ENCODE measurements at regions not wholly inside any gene's neighbourhood (a gene's known extent, or its start where the extent isn't known, plus 50 kb on each side); places are given as distances from the start of the nearest gene placed in this dataset.

- no peaks in the 10 kb centered on the region for H3K27me3 ChIP-seq (ENCODE audit: control insufficient read depth, insufficient read depth, low read length)
- H2BK120ac ChIP-seq (ENCODE audit: low read depth, low read length), result no peak overlapping the region
- no peaks in the 10 kb centered on the region for H3K79me1 ChIP-seq (ENCODE audit: low read depth in 1 of 2, low read length in 2 of 2)
- CTCF ChIA-PET, result interaction anchor here (0.8 to 1.5 kb wide), 3 partner anchors 17 to 238 kb away, joined by 3 read pairs; no protein-coding TSS in a partner anchor
- H3K9me3 ChIP-seq (ENCODE audit: control insufficient read depth, insufficient read depth, low read length), result no peaks in the 10 kb centered on the region
- DNase-seq, result peak; percentile 10
- H2BK5ac ChIP-seq (ENCODE audit: low read depth, low read length, poor library complexity, severe bottlenecking), result no peak overlapping the region
- H3K4me2 ChIP-seq (ENCODE audit: low read depth, low read length), result no peak overlapping the region
- H2AK9ac ChIP-seq (replicated peaks; ENCODE audit: low read depth, low read length, poor library complexity), result no peak overlapping the region
- no peak overlapping the region for H3K56ac ChIP-seq (ENCODE audit: extremely low read depth, insufficient read depth, low read length)
- H2BK20ac ChIP-seq (ENCODE audit: low read depth, low read length), result peak overlapping the region; percentile 23; the same call in 1 of the 2 replicates
- intact Hi-C loops (cut with micrococcal nuclease) (loop anchor here (5.0 kb wide), 1 partner anchor 1378 kb away; no protein-coding TSS in a partner anchor), in situ Hi-C loops (cut with MboI; ENCODE audit: low sequenced_read_pairs) (loop anchor here (25.0 kb wide), 1 partner anchor 822 kb away; no protein-coding TSS in a partner anchor), dilution Hi-C loops (cut with HindIII; ENCODE audit: low sequenced_read_pairs, unreplicated experiment) (no loop called here)
- no peak overlapping the region for H2AFZ ChIP-seq (replicated peaks; ENCODE audit: low read length, poor library complexity)
- H3K36me3 ChIP-seq (ENCODE audit: control insufficient read depth, insufficient read depth, low read length), result no peaks in the 10 kb centered on the region
- H4K8ac ChIP-seq (ENCODE audit: low read depth in 2 of 2, low read length in 2 of 2), result peak overlapping the region in 1 of 2 experiments; percentile 4; a peak in 1 of 4 replicates
- no peak overlapping the region for H3K4ac ChIP-seq (ENCODE audit: low read depth, low read length)
- ATAC-seq (ENCODE audit: low read depth), result peak; percentile 52
- no peak overlapping the region for H2BK15ac ChIP-seq (ENCODE audit: low read depth, low read length)
- H4K91ac ChIP-seq (ENCODE audit: insufficient read depth, low read depth, low read length), result no peak overlapping the region
- no peak overlapping the region for H3K14ac ChIP-seq (replicated peaks; ENCODE audit: low read depth, low read length)
- no peak overlapping the region for H3K4me3 ChIP-seq (ENCODE audit: insufficient read depth, low read depth, low read length)
- H3K23ac ChIP-seq (ENCODE audit: low read depth, low read length), result no peak overlapping the region; the same call in 1 of the 2 replicates
- H3K18ac ChIP-seq (ENCODE audit: low read depth, low read length), result no peak overlapping the region
- H2AK5ac ChIP-seq (ENCODE audit: low read depth, low read length), result peak overlapping the region; percentile 43; the same call in 1 of the 2 replicates
- no peak overlapping the region for H4K5ac ChIP-seq (ENCODE audit: low read depth, low read length)
- peak; percentile 85 for TF ChIP-seq CEBPB (IDR thresholded peaks at IDR 0.05; ENCODE audit: low read depth, low read length)
- TF ChIP-seq POLR2A (IDR thresholded peaks at IDR 0.05; ENCODE audit: low read depth, low read length), result no peak
- TF ChIP-seq MAFK (IDR thresholded peaks at IDR 0.05; ENCODE audit: low read depth, low read length), result no peak
- TF ChIP-seq, protein P1, sequence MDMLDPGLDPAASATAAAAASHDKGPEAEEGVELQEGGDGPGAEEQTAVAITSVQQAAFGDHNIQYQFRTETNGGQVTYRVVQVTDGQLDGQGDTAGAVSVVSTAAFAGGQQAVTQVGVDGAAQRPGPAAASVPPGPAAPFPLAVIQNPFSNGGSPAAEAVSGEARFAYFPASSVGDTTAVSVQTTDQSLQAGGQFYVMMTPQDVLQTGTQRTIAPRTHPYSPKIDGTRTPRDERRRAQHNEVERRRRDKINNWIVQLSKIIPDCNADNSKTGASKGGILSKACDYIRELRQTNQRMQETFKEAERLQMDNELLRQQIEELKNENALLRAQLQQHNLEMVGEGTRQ (IDR thresholded peaks at IDR 0.05; ENCODE audit: low read depth, low read length), result no peak
- BruUV-seq (replicated peaks), result no TSS peak
- no peak overlapping the region for H3K9ac ChIP-seq (ENCODE audit: low read depth, low read length)
- no peaks in the 10 kb centered on the region for H3K9me1 ChIP-seq (ENCODE audit: insufficient read depth, low read length)
- H3K27ac ChIP-seq (ENCODE audit: insufficient read depth, low read length), result no peak overlapping the region
- no CpG with 5 or more reads among the region's 2 CpGs for WGBS, 2 experiments (ENCODE audit: extremely low coverage in 2 of 2, insufficient read length in 1 of 2)
- POLR2A ChIA-PET (ENCODE audit: unreplicated experiment), result no interaction called here
- H3K4me1 ChIP-seq (ENCODE audit: control insufficient read depth, insufficient read depth, low read length), result peaks cover 4% of the 10 kb centered on the region
- no peaks in the 10 kb centered on the region for H4K20me1 ChIP-seq (ENCODE audit: insufficient read depth, low read length)
These were observed 90.7 kb downstream of the RPE65 start for GRCh38 chr1:68359045-68359444.

Measured in IMR-90 (cell line).